ENCODE measurements at regions not wholly inside any gene's neighbourhood (a gene's known extent, or its start where the extent isn't known, plus 50 kb on each side); places are given as distances from the start of the nearest gene placed in this dataset.

- TF ChIP-seq GRHL2 (CRISPR knock-in tag; IDR thresholded peaks at IDR 0.05; ENCODE audit: insufficient replicate concordance, severe bottlenecking) (no peak), ESRRA (CRISPR knock-in tag; IDR thresholded peaks at IDR 0.05; ENCODE audit: borderline replicate concordance) (no peak), TEAD1 (CRISPR knock-in tag; IDR thresholded peaks at IDR 0.05) (no peak), RELA (CRISPR knock-in tag; IDR thresholded peaks at IDR 0.05; ENCODE audit: borderline replicate concordance) (no peak), FOXK1 (CRISPR knock-in tag; IDR thresholded peaks at IDR 0.05) (no peak), HMGA2 (CRISPR knock-in tag; IDR thresholded peaks at IDR 0.05) (no peak), FOXJ3 (CRISPR knock-in tag; IDR thresholded peaks at IDR 0.05; ENCODE audit: borderline replicate concordance) (no peak), NR1H2 (CRISPR knock-in tag; IDR thresholded peaks at IDR 0.05) (no peak)
- TF ChIP-seq, protein P1, sequence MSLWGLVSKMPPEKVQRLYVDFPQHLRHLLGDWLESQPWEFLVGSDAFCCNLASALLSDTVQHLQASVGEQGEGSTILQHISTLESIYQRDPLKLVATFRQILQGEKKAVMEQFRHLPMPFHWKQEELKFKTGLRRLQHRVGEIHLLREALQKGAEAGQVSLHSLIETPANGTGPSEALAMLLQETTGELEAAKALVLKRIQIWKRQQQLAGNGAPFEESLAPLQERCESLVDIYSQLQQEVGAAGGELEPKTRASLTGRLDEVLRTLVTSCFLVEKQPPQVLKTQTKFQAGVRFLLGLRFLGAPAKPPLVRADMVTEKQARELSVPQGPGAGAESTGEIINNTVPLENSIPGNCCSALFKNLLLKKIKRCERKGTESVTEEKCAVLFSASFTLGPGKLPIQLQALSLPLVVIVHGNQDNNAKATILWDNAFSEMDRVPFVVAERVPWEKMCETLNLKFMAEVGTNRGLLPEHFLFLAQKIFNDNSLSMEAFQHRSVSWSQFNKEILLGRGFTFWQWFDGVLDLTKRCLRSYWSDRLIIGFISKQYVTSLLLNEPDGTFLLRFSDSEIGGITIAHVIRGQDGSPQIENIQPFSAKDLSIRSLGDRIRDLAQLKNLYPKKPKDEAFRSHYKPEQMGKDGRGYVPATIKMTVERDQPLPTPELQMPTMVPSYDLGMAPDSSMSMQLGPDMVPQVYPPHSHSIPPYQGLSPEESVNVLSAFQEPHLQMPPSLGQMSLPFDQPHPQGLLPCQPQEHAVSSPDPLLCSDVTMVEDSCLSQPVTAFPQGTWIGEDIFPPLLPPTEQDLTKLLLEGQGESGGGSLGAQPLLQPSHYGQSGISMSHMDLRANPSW (CRISPR knock-in tag; conservative IDR thresholded peaks at IDR 0.05; ENCODE audit: low read depth), result no peak
- TF ChIP-seq, protein P2, sequence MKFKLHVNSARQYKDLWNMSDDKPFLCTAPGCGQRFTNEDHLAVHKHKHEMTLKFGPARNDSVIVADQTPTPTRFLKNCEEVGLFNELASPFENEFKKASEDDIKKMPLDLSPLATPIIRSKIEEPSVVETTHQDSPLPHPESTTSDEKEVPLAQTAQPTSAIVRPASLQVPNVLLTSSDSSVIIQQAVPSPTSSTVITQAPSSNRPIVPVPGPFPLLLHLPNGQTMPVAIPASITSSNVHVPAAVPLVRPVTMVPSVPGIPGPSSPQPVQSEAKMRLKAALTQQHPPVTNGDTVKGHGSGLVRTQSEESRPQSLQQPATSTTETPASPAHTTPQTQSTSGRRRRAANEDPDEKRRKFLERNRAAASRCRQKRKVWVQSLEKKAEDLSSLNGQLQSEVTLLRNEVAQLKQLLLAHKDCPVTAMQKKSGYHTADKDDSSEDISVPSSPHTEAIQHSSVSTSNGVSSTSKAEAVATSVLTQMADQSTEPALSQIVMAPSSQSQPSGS (CRISPR knock-in tag; IDR thresholded peaks at IDR 0.05; ENCODE audit: borderline replicate concordance, low read depth), result no peak
Measured at GRCh38 chr1:55316947-55317662, 101.9 kb upstream of the USP24 start (continued).

GRCh38 chr1:55316502-55316901, 101.3 kb upstream of the USP24 start:
- H3K27ac Mint-ChIP-seq, result no peak overlapping the region
- no peaks in the 10 kb centered on the region for H3K27me3 Mint-ChIP-seq (ENCODE audit: low read depth)
- TF ChIP-seq ZNF219 (CRISPR knock-in tag; IDR thresholded peaks at IDR 0.05; ENCODE audit: borderline replicate concordance) (no peak), SMAD3 (CRISPR knock-in tag; IDR thresholded peaks at IDR 0.05; ENCODE audit: borderline replicate concordance) (no peak), GRHL2 (CRISPR knock-in tag; IDR thresholded peaks at IDR 0.05; ENCODE audit: insufficient replicate concordance, severe bottlenecking) (no peak), TEAD4 (CRISPR knock-in tag; IDR thresholded peaks at IDR 0.05) (no peak), ZBTB21 (CRISPR knock-in tag; IDR thresholded peaks at IDR 0.05; ENCODE audit: borderline replicate concordance) (no peak), FOXJ3 (CRISPR knock-in tag; IDR thresholded peaks at IDR 0.05; ENCODE audit: borderline replicate concordance) (no peak), ZMAT4 (CRISPR knock-in tag; IDR thresholded peaks at IDR 0.05) (no peak), ATF3 (CRISPR knock-in tag; conservative IDR thresholded peaks at IDR 0.05) (no peak), JAZF1 (CRISPR knock-in tag; IDR thresholded peaks at IDR 0.05) (no peak), ZNF396 (CRISPR knock-in tag; IDR thresholded peaks at IDR 0.05; ENCODE audit: borderline replicate concordance) (no peak), NFATC4 (CRISPR knock-in tag; IDR thresholded peaks at IDR 0.05) (no peak), NFE2L1 (CRISPR knock-in tag; IDR thresholded peaks at IDR 0.05) (no peak), CDX4 (CRISPR knock-in tag; IDR thresholded peaks at IDR 0.05; ENCODE audit: borderline replicate concordance) (no peak), OVOL2 (CRISPR knock-in tag; IDR thresholded peaks at IDR 0.05; ENCODE audit: borderline replicate concordance) (no peak), HMGA2 (CRISPR knock-in tag; IDR thresholded peaks at IDR 0.05) (no peak), MLX (CRISPR knock-in tag; IDR thresholded peaks at IDR 0.05) (no peak), E2F5 (CRISPR knock-in tag; IDR thresholded peaks at IDR 0.05) (no peak), ZNF317 (CRISPR knock-in tag; IDR thresholded peaks at IDR 0.05; ENCODE audit: borderline replicate concordance, low read depth) (no peak)
- TF ChIP-seq, protein P3, sequence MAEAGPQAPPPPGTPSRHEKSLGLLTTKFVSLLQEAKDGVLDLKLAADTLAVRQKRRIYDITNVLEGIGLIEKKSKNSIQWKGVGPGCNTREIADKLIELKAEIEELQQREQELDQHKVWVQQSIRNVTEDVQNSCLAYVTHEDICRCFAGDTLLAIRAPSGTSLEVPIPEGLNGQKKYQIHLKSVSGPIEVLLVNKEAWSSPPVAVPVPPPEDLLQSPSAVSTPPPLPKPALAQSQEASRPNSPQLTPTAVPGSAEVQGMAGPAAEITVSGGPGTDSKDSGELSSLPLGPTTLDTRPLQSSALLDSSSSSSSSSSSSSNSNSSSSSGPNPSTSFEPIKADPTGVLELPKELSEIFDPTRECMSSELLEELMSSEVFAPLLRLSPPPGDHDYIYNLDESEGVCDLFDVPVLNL (CRISPR knock-in tag; IDR thresholded peaks at IDR 0.05; ENCODE audit: borderline replicate concordance, low read depth), result no peak

More at GRCh38 chr1:55316502-55316901, 101.3 kb upstream of the USP24 start:
- H3K9me3 Mint-ChIP-seq, result no peaks in the 10 kb centered on the region
- H3K4me3 Mint-ChIP-seq, result no peak overlapping the region
- peaks cover 6% of the 10 kb centered on the region for H3K4me1 Mint-ChIP-seq
- POLR2A ChIA-PET, result no interaction called here
- DNase-seq (ENCODE audit: low spot score) (no peak), ATAC-seq (no peak)
- H3K36me3 Mint-ChIP-seq, result no peaks in the 10 kb centered on the region
- CTCF ChIA-PET, result interaction anchor here (0.7 to 3.0 kb wide), 4 partner anchors 11 to 62 kb away, joined by 3 to 15 read pairs (median 4); no protein-coding TSS in a partner anchor
